Mesendoderm (in vitro differentiated cells): ENCODE measurements at regions not wholly inside any gene's neighbourhood (a gene's known extent, or its start where the extent isn't known, plus 50 kb on each side); places are given as distances from the start of the nearest gene placed in this dataset.

ENCODE experiments used
- DNase-seq: peaks from one replicate; pipeline ENCODE4 v3.0.0; 2013
- H2AK5ac ChIP-seq: 2 replicates; pipeline ENCODE4 v1.6.1; 2013; ENCODE audit warnings: low read length, inconsistent platforms
- H2BK120ac ChIP-seq: 2 replicates; pipeline ENCODE4 v1.6.1; 2013; ENCODE audit warnings: low read depth, mild to moderate bottlenecking, low read length, moderate library complexity, mixed read lengths
- H2BK15ac ChIP-seq: replicated peaks from 2 replicates; pipeline ENCODE4 v1.6.1; 2013; ENCODE audit warnings: low read depth, mild to moderate bottlenecking, moderate library complexity
- H2BK5ac ChIP-seq: 2 replicates; pipeline ENCODE4 v1.6.1; 2013; ENCODE audit warnings: low read length, inconsistent platforms
- H3K18ac ChIP-seq: 2 replicates; pipeline ENCODE4 v1.6.1; 2013; ENCODE audit warnings: mild to moderate bottlenecking, low read length, mixed read lengths
- H3K23ac ChIP-seq: one replicate; pipeline ENCODE4 v1.6.1; 2013; ENCODE audit warnings: low read length
- H3K27ac ChIP-seq: 2 replicates; pipeline ENCODE4 v1.5.1; 2013; ENCODE audit warnings: low read depth, mild to moderate bottlenecking, inconsistent platforms, low read length, moderate library complexity
- H3K27me3 ChIP-seq: 2 replicates; pipeline ENCODE4 v1.6.1; 2013; ENCODE audit warnings: low read length, control low read depth, mild to moderate bottlenecking, inconsistent platforms; ENCODE audit not compliant: insufficient read depth, poor library complexity
- H3K36me3 ChIP-seq: 2 replicates; pipeline ENCODE4 v1.6.1; 2013; ENCODE audit warnings: low read length, inconsistent platforms; ENCODE audit not compliant: control insufficient read depth, insufficient read depth
- H3K4ac ChIP-seq: one replicate; pipeline ENCODE4 v1.6.1; 2013; ENCODE audit warnings: low read depth, mild to moderate bottlenecking, low read length, moderate library complexity
- H3K4me1 ChIP-seq: 2 replicates; pipeline ENCODE4 v1.6.1; 2013; ENCODE audit warnings: low read depth, low read length, inconsistent platforms; ENCODE audit not compliant: control insufficient read depth
- H3K4me2 ChIP-seq: 2 replicates; pipeline ENCODE4 v1.6.1; 2013; ENCODE audit warnings: low read length
- H3K4me3 ChIP-seq: 2 replicates; pipeline ENCODE4 v1.5.1; 2013; ENCODE audit warnings: mild to moderate bottlenecking, low read length
- H3K56ac ChIP-seq: one replicate; pipeline ENCODE4 v1.6.1; 2013; ENCODE audit warnings: low read length
- H3K79me1 ChIP-seq: 2 replicates; pipeline ENCODE4 v1.6.1; 2013; ENCODE audit warnings: low read length, inconsistent platforms
- H3K79me2 ChIP-seq: 2 replicates; pipeline ENCODE4 v1.6.1; 2013; ENCODE audit warnings: mild to moderate bottlenecking, low read length; ENCODE audit not compliant: control insufficient read depth, insufficient read depth
- H3K9ac ChIP-seq: 2 replicates; pipeline ENCODE4 v1.6.1; 2013; ENCODE audit warnings: low read length, inconsistent platforms
- H4K5ac ChIP-seq: one replicate; pipeline ENCODE4 v1.6.1; 2013; ENCODE audit warnings: low read length
- H4K8ac ChIP-seq: one replicate; pipeline ENCODE4 v1.6.1; 2013; ENCODE audit warnings: low read depth, mild to moderate bottlenecking, control low read depth, low read length, moderate library complexity
- WGBS: extraction: QIAGEN DNeasy Blood & Tissue Kit; methylation state at CpG from one replicate; pipeline ENCODE4 v1.1.7; 2013; ENCODE audit warnings: low lambda C conversion rate, missing lambda C conversion rate; ENCODE audit not compliant: insufficient coverage; ENCODE audit errors: extremely low coverage; 5-methylcytosine and 5-hydroxymethylcytosine counted together

DNA sequence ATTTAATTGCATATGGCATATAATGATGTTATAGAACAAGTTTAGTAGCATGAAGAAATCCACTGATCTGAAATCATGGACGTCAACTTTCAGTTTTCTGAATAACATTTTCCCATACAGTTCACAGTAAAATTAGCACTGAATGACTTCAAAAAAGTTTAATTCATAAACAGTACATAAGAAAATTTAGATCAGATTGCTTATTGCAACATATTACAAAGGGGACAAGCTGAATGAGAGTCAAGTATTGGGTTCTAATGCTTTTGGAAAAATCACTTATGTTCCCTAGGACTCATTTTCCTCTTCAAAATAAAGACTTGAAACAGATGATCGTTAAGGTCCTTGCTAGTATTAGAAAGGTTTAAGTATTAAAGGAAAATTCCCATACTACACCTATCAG, 898.3 kb upstream of the INTU start:
- H3K27ac ChIP-seq = no peak overlapping the region
- H2BK5ac ChIP-seq = no peak overlapping the region
- H4K5ac ChIP-seq = no peak overlapping the region
- no peaks in the 10 kb centered on the region for H3K36me3 ChIP-seq
- H3K23ac ChIP-seq = no peak overlapping the region
- no peak overlapping the region for H3K4me2 ChIP-seq
- H2BK120ac ChIP-seq = no peak overlapping the region
- H3K4ac ChIP-seq = no peak overlapping the region
- no peaks in the 10 kb centered on the region for H3K79me2 ChIP-seq
- H3K27me3 ChIP-seq = no peaks in the 10 kb centered on the region
- WGBS = no CpG with 5 or more reads among the region's 2 CpGs
- H3K56ac ChIP-seq = no peak overlapping the region
- H2AK5ac ChIP-seq = no peak overlapping the region
- H3K4me3 ChIP-seq = no peak overlapping the region
- H3K79me1 ChIP-seq = no peaks in the 10 kb centered on the region
- H3K18ac ChIP-seq = no peak overlapping the region
- no peak overlapping the region for H3K9ac ChIP-seq
- DNase-seq = no peak
- H2BK15ac ChIP-seq = no peak overlapping the region
- no peaks in the 10 kb centered on the region for H3K4me1 ChIP-seq
- H4K8ac ChIP-seq = no peak overlapping the region

DNA sequence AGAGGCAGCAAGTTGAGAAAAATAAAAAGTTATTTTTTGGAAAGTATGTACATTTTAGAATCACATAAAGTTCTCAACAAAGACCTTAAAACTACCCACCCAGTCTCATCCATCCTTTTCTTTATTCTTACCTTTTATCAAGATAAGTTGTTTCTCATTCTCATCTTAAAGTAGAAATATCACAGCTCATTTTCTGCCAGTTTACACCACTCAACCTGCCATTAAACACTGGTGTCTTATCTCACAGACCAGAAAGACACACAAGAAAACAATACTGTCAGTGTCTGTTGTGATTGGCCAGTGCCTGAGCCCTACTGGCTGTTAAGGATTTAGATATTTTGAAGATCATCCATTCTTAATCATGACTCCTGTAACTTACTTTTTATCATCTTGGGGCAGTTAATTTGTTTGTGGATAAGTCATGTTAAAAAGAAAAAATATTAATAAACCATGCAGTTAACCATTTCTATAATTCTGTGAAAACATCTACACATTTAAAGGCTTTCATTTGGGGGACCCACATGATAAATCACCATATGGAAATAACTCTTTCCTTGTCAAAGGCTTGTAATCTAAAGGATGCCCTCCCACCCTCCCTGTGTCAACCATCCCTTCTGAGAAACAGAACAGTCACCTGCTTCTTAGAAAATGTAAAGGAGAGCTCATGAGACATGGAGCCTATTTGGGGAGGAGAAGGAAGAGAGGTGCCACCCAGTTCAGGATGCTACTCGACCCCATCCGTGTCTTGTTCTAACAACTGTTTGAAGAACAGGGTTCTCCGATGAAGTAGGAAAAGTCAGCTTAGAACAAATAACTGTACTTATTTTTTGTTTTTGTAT, 897.2 kb upstream of the INTU start:
- Histone ChIP-seq H2BK15ac (no peak overlapping the region), H3K9ac (no peak overlapping the region), H3K27me3 (no peaks in the 10 kb centered on the region), H3K79me2 (no peaks in the 10 kb centered on the region), H3K36me3 (no peaks in the 10 kb centered on the region), H4K8ac (no peak overlapping the region), H3K4me2 (no peak overlapping the region), H3K79me1 (no peaks in the 10 kb centered on the region), H3K27ac (no peak overlapping the region), H3K23ac (no peak overlapping the region), H2BK5ac (no peak overlapping the region), H4K5ac (no peak overlapping the region), H2AK5ac (no peak overlapping the region), H3K4me1 (no peaks in the 10 kb centered on the region), H3K56ac (no peak overlapping the region), H3K4ac (no peak overlapping the region), H3K18ac (no peak overlapping the region), H3K4me3 (no peak overlapping the region), H2BK120ac (no peak overlapping the region)
- no CpG with 5 or more reads among the region's 3 CpGs for WGBS
- peak; percentile 41 for DNase-seq

DNA sequence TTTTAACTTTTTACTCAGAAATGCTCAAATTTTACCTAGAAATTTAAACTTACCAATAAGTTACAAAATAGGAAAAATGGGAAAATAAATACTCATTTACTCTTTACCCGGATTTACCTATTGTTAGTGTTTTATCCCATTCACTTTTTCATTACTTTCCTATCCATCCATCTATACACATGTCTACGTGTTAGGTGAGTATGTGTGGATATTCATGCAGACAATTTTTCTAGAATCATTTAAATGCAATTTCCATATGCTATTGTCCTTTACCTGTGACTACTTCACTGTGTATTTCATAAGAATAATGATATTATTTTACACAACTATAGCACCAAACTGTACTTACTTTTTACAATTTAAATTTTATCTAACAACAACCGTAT, 896.6 kb upstream of the INTU start:
- Histone ChIP-seq H3K4me3 (no peak overlapping the region), H2BK120ac (no peak overlapping the region), H3K56ac (no peak overlapping the region), H3K27me3 (no peaks in the 10 kb centered on the region), H3K27ac (no peak overlapping the region), H3K4me2 (no peak overlapping the region), H3K36me3 (no peaks in the 10 kb centered on the region), H4K5ac (no peak overlapping the region), H3K23ac (no peak overlapping the region), H2BK5ac (no peak overlapping the region), H3K9ac (no peak overlapping the region), H3K18ac (no peak overlapping the region), H2BK15ac (no peak overlapping the region), H4K8ac (no peak overlapping the region), H3K79me2 (no peaks in the 10 kb centered on the region), H3K79me1 (no peaks in the 10 kb centered on the region), H2AK5ac (no peak overlapping the region), H3K4me1 (no peaks in the 10 kb centered on the region), H3K4ac (no peak overlapping the region)
- DNase-seq = no peak
- WGBS = 100% methylated on average over 2 of the region's 3 CpGs

DNA sequence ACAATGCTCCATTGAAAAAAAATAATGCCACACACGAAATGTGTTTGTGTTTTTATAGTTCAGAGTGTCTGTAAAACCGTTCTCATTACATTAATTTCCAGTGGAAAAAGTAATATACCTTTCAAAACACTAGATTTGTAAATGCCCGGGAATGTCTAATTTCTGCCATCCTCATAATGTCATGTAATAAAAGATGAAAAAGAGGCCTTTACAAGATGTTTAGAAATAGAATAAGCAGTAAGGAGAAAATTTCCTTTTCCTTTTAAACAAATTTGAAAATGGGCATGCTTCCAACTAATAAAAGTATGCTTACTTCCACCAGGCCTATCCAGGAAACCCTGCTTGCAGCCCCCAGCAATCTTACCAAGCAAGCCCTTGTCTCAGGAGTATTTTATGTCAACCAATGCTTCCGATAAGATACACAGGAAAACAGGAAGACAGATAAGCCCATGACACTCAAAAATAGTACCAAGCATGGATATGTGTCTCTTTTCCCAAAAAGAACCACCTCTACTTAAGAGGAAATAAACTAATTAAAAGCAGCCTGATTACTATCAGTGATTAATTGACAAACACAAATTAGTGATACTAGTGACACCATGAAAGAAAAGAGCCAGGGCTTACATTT, 894.7 kb upstream of the INTU start:
- no CpG with 5 or more reads among the region's 4 CpGs for WGBS
- no peak overlapping the region for H3K56ac ChIP-seq

DNA sequence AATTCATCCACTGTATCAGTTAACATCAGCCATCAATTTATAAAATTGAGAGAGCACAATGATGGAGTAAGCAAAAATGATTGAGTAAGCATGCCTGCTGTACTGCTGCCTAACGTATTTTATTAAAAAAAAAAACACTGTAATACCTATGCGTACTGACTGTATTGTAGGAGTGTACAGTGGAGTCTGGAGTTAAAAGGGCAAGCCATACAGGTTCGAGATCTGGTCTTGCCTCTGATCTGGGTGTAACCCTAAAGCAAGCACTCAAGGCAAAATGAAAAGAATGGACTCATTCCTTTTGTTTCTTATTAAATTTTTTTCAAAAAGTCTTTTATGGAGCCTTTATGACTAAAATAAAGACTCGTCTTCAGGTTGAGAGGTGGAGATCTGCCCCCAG, 894.2 kb upstream of the INTU start:
- Histone ChIP-seq H3K27me3 (no peaks in the 10 kb centered on the region), H3K4ac (no peak overlapping the region), H3K27ac (no peak overlapping the region), H4K5ac (no peak overlapping the region), H2AK5ac (no peak overlapping the region), H3K4me3 (no peak overlapping the region), H2BK15ac (no peak overlapping the region), H3K23ac (no peak overlapping the region), H4K8ac (peak overlapping the region; percentile 28), H3K79me2 (no peaks in the 10 kb centered on the region), H3K4me1 (no peaks in the 10 kb centered on the region), H2BK5ac (no peak overlapping the region), H2BK120ac (no peak overlapping the region), H3K79me1 (no peaks in the 10 kb centered on the region), H3K56ac (no peak overlapping the region), H3K4me2 (no peak overlapping the region), H3K36me3 (no peaks in the 10 kb centered on the region), H3K18ac (no peak overlapping the region), H3K9ac (no peak overlapping the region)
- no peak for DNase-seq
- WGBS = no CpG with 5 or more reads among the region's 4 CpGs

More for the DNA sequence above, 894.7 kb upstream of the INTU start:
- Histone ChIP-seq H3K18ac (no peak overlapping the region), H2AK5ac (no peak overlapping the region), H3K4ac (no peak overlapping the region), H3K23ac (no peak overlapping the region), H3K27ac (no peak overlapping the region), H3K79me1 (no peaks in the 10 kb centered on the region), H3K36me3 (no peaks in the 10 kb centered on the region), H4K5ac (no peak overlapping the region), H2BK5ac (no peak overlapping the region), H2BK15ac (no peak overlapping the region), H3K4me1 (no peaks in the 10 kb centered on the region), H3K9ac (no peak overlapping the region), H3K79me2 (no peaks in the 10 kb centered on the region), H2BK120ac (no peak overlapping the region), H4K8ac (no peak overlapping the region), H3K4me3 (no peak overlapping the region), H3K4me2 (no peak overlapping the region), H3K27me3 (no peaks in the 10 kb centered on the region)
- DNase-seq = no peak
